ENCODE measurements at regions not wholly inside any gene's neighbourhood (a gene's known extent, or its start where the extent isn't known, plus 50 kb on each side); places are given as distances from the start of the nearest gene placed in this dataset.
"Not testable (repeated sequence)": the region's sequence is repeated elsewhere in the genome, so short reads cannot be mapped to it uniquely, and the experiment has no call there.

DNA sequence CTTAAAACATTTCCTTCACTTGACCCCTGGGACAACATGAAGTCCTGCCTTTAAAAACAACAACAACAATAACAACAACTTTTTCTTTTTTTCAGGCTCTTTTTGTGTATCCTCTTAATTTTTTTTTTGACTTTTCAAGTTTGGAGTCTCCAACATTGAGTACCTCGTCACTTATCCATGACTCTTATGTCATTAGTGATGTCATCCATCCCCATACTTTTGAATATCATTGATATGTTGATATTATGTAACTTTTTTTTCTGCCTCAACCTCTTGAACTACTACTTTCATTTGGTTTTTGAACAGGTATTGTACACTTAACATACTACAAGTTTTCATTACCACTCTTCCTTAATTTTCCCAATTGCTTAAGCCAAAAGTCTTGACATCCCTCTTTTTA lies 143.0 kb upstream of the ATXN7L3B start:
- TF ChIP-seq, protein P1, sequence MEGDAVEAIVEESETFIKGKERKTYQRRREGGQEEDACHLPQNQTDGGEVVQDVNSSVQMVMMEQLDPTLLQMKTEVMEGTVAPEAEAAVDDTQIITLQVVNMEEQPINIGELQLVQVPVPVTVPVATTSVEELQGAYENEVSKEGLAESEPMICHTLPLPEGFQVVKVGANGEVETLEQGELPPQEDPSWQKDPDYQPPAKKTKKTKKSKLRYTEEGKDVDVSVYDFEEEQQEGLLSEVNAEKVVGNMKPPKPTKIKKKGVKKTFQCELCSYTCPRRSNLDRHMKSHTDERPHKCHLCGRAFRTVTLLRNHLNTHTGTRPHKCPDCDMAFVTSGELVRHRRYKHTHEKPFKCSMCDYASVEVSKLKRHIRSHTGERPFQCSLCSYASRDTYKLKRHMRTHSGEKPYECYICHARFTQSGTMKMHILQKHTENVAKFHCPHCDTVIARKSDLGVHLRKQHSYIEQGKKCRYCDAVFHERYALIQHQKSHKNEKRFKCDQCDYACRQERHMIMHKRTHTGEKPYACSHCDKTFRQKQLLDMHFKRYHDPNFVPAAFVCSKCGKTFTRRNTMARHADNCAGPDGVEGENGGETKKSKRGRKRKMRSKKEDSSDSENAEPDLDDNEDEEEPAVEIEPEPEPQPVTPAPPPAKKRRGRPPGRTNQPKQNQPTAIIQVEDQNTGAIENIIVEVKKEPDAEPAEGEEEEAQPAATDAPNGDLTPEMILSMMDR (conservative IDR thresholded peaks at IDR 0.05): no peak
- no peak overlapping the region for H3K27ac ChIP-seq

DNA sequence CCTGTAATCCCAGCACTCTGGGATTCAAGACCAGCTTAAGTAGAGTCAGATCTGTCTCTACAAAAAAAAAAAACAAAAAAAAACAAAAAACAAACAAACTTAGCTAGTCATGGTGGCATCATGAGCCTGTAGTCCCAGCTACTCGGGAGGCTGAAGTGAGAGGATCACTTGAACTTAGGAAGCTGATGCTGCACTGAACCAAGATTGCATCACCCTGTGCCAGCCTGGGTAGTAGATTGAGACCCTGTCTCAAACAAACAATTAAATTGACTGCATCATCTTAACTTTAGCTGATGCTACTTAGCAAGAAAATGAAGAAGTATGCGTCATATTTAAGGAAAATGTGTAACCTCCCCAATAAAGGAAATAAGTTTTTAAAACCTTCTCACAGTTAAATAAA lies 136.6 kb upstream of the ATXN7L3B start:
- TF ChIP-seq, protein P1 (conservative IDR thresholded peaks at IDR 0.05): no peak
- no peak overlapping the region for H3K27ac ChIP-seq

DNA sequence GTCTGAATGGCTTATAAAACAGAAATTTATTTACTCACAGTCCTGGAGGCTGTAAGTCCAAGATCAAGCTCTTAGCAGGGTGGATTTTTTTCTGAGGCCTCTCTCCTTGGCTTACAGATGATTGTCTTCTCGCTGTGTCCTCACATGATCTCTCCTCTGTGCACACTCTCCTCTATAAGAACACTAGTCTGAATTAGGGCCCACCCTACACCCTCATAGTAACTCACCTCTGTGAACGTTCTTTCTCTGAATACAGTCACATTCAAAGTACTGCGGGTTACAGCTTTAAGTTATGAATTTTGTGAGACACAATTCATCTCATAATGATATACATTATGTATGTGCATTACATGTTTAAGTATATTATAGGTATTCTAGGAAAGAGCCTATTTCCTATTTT lies 135.7 kb upstream of the ATXN7L3B start:
- 0 out of 2 replicates have a peak overlapping the region, but pooled peaks have one; percentile 2 for H3K27ac ChIP-seq
- TF ChIP-seq, protein P1 (conservative IDR thresholded peaks at IDR 0.05): no peak

DNA sequence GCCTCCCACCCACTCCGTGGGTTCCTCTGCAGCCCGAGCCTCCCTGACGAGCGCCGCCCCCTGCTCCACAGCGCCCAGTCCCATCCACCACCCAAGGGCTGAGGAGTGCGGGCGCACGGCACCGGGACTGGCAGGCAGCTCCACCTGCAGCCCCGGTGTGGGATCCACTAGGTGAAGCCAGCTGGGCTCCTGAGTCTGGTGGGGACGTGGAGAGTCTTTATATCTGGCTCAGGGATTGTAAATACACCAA lies 134.5 kb upstream of the ATXN7L3B start:
- not testable (repeated sequence) for H3K27ac ChIP-seq

DNA sequence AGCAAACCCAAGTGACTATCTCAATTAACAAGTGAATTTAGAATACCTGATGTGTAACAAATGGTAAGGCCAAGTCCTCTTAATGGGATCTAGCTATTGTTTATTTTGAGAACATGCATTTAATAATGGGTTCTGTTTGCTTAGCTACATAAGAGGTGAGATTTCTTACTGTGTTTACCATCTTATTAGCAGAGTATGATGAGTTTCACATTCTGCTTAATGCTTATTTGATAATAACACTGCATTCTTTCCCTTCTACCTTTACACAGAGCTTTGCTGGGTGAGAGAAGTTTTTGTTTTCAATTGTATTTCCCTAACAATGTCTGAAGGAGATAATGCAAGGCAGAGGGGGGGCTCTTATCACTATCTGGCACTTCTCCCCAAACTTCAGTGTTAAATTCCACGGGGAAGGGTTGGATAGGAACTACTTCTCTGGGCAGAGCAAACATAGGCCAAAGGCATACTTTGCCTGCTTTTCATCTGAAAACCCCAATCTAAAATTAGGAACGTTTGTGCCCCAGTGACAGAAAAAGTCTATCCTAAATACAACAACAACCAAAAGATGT lies 129.0 kb upstream of the ATXN7L3B start:
- H3K27ac ChIP-seq: no peak overlapping the region
- TF ChIP-seq, protein P1 (conservative IDR thresholded peaks at IDR 0.05): no peak

DNA sequence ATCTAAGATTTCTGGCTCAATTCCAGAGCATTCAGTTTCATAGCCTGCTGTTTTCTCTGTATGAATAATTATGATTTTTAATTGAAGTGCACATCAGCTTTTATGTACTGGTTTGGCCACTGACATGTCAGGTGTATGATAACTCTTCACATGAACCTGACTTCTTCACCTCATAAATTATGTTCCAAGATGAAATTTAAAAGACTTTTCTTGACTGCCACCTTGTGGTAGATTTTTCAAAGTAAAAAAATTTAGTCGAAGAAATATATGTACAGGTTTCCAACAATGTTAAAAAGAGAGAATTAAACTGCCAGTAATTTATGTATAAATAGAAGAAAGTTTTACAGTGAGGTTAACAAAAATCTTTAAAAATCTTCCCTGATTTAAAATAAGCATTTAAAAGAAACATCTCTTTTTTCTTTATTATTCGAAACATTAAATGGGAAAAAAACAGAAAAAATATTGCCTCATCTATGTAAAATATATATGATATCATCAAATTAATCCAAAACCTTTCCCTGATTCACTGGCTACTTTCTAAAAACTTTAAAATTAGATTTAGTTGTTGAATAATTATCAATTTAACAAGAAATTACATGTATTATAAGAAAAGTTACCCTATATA lies 124.9 kb upstream of the ATXN7L3B start:
- TF ChIP-seq, protein P1 (conservative IDR thresholded peaks at IDR 0.05): peak; percentile 72
- peak overlapping the region; percentile 34; the same call in 1 of the 2 replicates for H3K27ac ChIP-seq

DNA sequence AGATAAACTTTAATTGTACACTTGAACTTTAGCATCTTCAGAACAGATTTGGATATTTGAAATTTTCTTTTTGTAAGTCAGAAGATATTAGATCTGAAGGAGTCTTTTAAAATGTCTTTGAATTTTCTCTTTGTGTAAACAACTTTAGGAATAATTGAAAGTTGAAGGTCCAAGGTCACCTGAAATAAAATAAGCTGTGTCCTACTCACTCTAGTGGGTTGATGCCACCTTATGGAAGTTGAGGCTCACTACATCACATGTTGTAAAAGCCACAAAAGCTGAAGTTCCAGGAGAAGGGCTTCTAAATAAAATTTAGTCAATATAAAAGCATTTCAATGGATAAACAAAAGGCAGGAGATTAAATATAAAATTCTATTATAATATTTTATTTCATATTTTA lies 122.0 kb upstream of the ATXN7L3B start:
- TF ChIP-seq, protein P1 (conservative IDR thresholded peaks at IDR 0.05): peak; percentile 91
- H3K27ac ChIP-seq: no peak overlapping the region

DNA sequence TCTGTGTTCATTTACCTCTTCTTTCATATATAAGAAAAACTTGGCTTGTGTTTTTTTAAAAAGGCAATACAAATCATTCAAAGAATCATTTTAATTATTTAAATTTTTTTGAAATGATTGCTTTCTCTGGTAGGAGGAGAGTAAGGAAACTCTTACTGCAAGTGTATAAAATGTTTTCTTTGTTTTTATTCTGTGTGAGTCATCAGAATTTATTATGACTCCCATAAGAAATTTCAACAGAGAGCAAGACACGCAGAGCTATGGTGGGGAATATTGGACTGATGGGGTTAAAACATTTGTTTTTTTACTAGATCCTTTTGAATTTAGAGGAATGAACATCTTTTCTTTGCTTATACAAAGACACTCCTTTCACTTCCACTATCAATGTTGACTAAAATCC lies 119.1 kb upstream of the ATXN7L3B start:
- TF ChIP-seq, protein P1 (conservative IDR thresholded peaks at IDR 0.05): no peak

More for the DNA sequence above, 119.1 kb upstream of the ATXN7L3B start:
- H3K27ac ChIP-seq: no peak overlapping the region
